Smooth muscle cell (in vitro differentiated cells): ENCODE measurements at regions not wholly inside any gene's neighbourhood (a gene's known extent, or its start where the extent isn't known, plus 50 kb on each side); places are given as distances from the start of the nearest gene placed in this dataset.
A peak's percentile ranks its signal among the peaks of the same experiment; 100 is the strongest.

Source experiments
- DNase-seq: peaks from one replicate; lab custom pipeline; 2025; ENCODE audit not compliant: unreplicated experiment; lab: John Stamatoyannopoulos, UW
- H2AFZ ChIP-seq: fragments of 200-600 bp; sonication (generic); 2 replicates; pipeline ENCODE4 v1.6.0; 2016; ENCODE audit warnings: antibody characterized with exemption, low read depth, mild to moderate bottlenecking
- H3F3A ChIP-seq: fragments of 200-600 bp; sonication (generic); 2 replicates; pipeline ENCODE4 v1.6.0; 2017; ENCODE audit warnings: antibody characterized with exemption, low read depth
- H3K27ac ChIP-seq: fragments of 200-600 bp; sonication (generic); 2 replicates; pipeline ENCODE4 v1.5.1; 2016; ENCODE audit warnings: low read depth, mild to moderate bottlenecking
- H3K27me3 ChIP-seq: fragments of 200-600 bp; sonication (generic); 2 replicates; pipeline ENCODE4 v1.6.1; 2016; ENCODE audit warnings: low read depth, mild to moderate bottlenecking
- H3K36me3 ChIP-seq: fragments of 200-600 bp; sonication (generic); 2 replicates; pipeline ENCODE4 v1.5.1; 2016; ENCODE audit warnings: low read depth
- H3K4me1 ChIP-seq: fragments of 200-600 bp; sonication (generic); 2 replicates; pipeline ENCODE4 v1.5.1; 2016; ENCODE audit warnings: low read depth
- H3K4me2 ChIP-seq: fragments of 200-600 bp; sonication (generic); 2 replicates; pipeline ENCODE4 v1.6.0; 2016; ENCODE audit warnings: mild to moderate bottlenecking
- H3K4me3 ChIP-seq: fragments of 200-600 bp; sonication (generic); 2 replicates; pipeline ENCODE4 v1.5.1; 2016; ENCODE audit warnings: mild to moderate bottlenecking
- H3K79me2 ChIP-seq: fragments of 200-600 bp; sonication (generic); 2 replicates; pipeline ENCODE4 v1.6.0; 2016; ENCODE audit warnings: low read depth, mild to moderate bottlenecking
- H3K9ac ChIP-seq: fragments of 200-600 bp; sonication (generic); 2 replicates; pipeline ENCODE4 v1.6.0; 2016; ENCODE audit warnings: low read depth
- H3K9me3 ChIP-seq: fragments of 200-600 bp; sonication (generic); replicated peaks from 2 replicates; pipeline ENCODE4 v1.5.1; 2016; ENCODE audit warnings: low read depth
- H4K20me1 ChIP-seq: fragments of 200-600 bp; sonication (generic); 2 replicates; pipeline ENCODE4 v1.6.0; 2016; ENCODE audit warnings: low read depth
- CTCF ChIP-seq: fragments of 200-600 bp; sonication (generic); IDR thresholded peaks from 2 replicates; pipeline ENCODE4 v1.5.1; 2017; ENCODE audit warnings: borderline replicate concordance, mild to moderate bottlenecking, antibody characterized with exemption; ENCODE audit not compliant: insufficient read depth, poor library complexity, severe bottlenecking
- WGBS: methylation state at CpG from one replicate; pipeline ENCODE4 v1.1.7; 2016; ENCODE audit warnings: low lambda C conversion rate; 5-methylcytosine and 5-hydroxymethylcytosine counted together

GRCh38 chr3:23749609-23750008, 56.1 kb upstream of the UBE2E1 start:
- H3K79me2 ChIP-seq = no peaks in the 10 kb centered on the region
- H3K36me3 ChIP-seq = no peaks in the 10 kb centered on the region
- no peaks in the 10 kb centered on the region for H3K27me3 ChIP-seq
- WGBS = 69% methylated on average over 4 of the region's 4 CpGs
- no peak overlapping the region for H3K4me2 ChIP-seq
- H3K4me1 ChIP-seq = peaks cover 12% of the 10 kb centered on the region
- no peak for DNase-seq
- TF ChIP-seq CTCF = no peak
- H3K4me3 ChIP-seq = no peak overlapping the region
- no peak overlapping the region for H2AFZ ChIP-seq
- H3K9ac ChIP-seq = no peak overlapping the region
- no peak overlapping the region for H3K27ac ChIP-seq
- H3K9me3 ChIP-seq = no peaks in the 10 kb centered on the region
- H3F3A ChIP-seq = peaks cover 5% of the 10 kb centered on the region
- no peaks in the 10 kb centered on the region for H4K20me1 ChIP-seq

GRCh38 chr3:23750573-23751210, 55.1 kb upstream of the UBE2E1 start:
- DNase-seq = no peak
- no peak overlapping the region for H3K4me2 ChIP-seq
- H3K4me1 ChIP-seq = peaks cover 12% of the 10 kb centered on the region
- H2AFZ ChIP-seq = peak overlapping the region; percentile 2
- no peaks in the 10 kb centered on the region for H3K79me2 ChIP-seq
- H3K27ac ChIP-seq = no peak overlapping the region
- no peaks in the 10 kb centered on the region for H4K20me1 ChIP-seq
- H3K4me3 ChIP-seq = no peak overlapping the region
- no peaks in the 10 kb centered on the region for H3K9me3 ChIP-seq
- WGBS = 41% methylated on average over 11 of the region's 11 CpGs
- H3K9ac ChIP-seq = no peak overlapping the region
- no peaks in the 10 kb centered on the region for H3K36me3 ChIP-seq
- no peak for TF ChIP-seq CTCF
- H3K27me3 ChIP-seq = no peaks in the 10 kb centered on the region
- peaks cover 5% of the 10 kb centered on the region for H3F3A ChIP-seq

- Histone ChIP-seq H3K4me2 (peak overlapping the region; percentile 57), H3K36me3 (no peaks in the 10 kb centered on the region), H3K27me3 (no peaks in the 10 kb centered on the region), H3K27ac (no peak overlapping the region), H3K9ac (no peak overlapping the region), H2AFZ (peak overlapping the region; percentile 2), H3K4me1 (peaks cover 12% of the 10 kb centered on the region), H3F3A (peaks cover 5% of the 10 kb centered on the region), H3K4me3 (no peak overlapping the region), H3K79me2 (no peaks in the 10 kb centered on the region), H4K20me1 (no peaks in the 10 kb centered on the region), H3K9me3 (no peaks in the 10 kb centered on the region)
- TF ChIP-seq CTCF = no peak
- no peak for DNase-seq
- WGBS = 33% methylated on average over 7 of the region's 7 CpGs
Measured at GRCh38 chr3:23751212-23751723, 54.5 kb upstream of the UBE2E1 start.

- no peaks in the 10 kb centered on the region for H3K9me3 ChIP-seq
- peaks cover 5% of the 10 kb centered on the region for H3F3A ChIP-seq
- DNase-seq = no peak
- no peak overlapping the region for H3K27ac ChIP-seq
- H4K20me1 ChIP-seq = no peaks in the 10 kb centered on the region
- H3K4me3 ChIP-seq = no peak overlapping the region
- peaks cover 12% of the 10 kb centered on the region for H3K4me1 ChIP-seq
- H2AFZ ChIP-seq = no peak overlapping the region
- no peak for TF ChIP-seq CTCF
- 77% methylated on average over 3 of the region's 3 CpGs for whole genome bisulfite sequencing
- no peak overlapping the region for H3K9ac ChIP-seq
- no peaks in the 10 kb centered on the region for H3K79me2 ChIP-seq
- no peaks in the 10 kb centered on the region for H3K27me3 ChIP-seq
- H3K4me2 ChIP-seq = no peak overlapping the region
- H3K36me3 ChIP-seq = no peaks in the 10 kb centered on the region
Measured at GRCh38 chr3:23752126-23752525, 53.6 kb upstream of the UBE2E1 start.
